GM03348 (cell line): ENCODE measurements at regions not wholly inside any gene's neighbourhood (a gene's known extent, or its start where the extent isn't known, plus 50 kb on each side); places are given as distances from the start of the nearest gene placed in this dataset.
"Not testable (repeated sequence)": the region's sequence is repeated elsewhere in the genome, so short reads cannot be mapped to it uniquely, and the experiment has no call there.

Experiments
- DNase-seq: peaks from one replicate; pipeline ENCODE4 v3.0.0; 2012; ENCODE audit warnings: low spot score

- DNase-seq, result no peak
Measured at GRCh38 chr10:118950190-118950680, 79.3 kb upstream of the NANOS1 start.

DNA sequence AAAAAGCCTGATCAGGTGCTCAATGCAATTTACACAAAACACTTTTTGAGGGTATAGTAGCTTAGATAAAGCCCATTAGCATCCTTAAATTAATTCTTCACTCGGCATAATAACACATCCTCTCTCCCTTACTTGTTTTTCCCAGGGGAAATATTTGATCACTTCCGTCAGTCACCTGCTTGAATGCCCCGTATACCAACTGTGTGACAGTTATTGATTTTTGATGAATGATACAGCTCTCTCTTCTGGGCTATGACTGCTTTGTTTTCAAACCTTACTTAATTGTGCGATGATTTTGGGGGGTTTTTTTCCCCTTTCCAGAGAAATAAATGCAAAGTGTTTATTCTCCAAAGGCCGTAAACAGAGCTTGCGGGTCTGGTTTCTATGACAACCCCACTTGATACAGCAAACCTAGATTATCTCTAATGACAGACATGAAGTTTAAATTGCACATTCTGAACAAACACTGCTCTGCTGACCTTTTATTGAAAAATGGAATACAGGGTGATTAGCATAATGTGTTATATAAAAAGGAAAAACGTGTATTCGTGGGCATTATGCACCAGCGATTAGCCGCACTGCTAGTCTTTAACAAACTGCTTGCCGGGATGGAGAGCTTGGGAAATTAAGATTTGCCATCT lies 78.4 kb upstream of the NANOS1 start:
- no peak for DNase-seq

DNA sequence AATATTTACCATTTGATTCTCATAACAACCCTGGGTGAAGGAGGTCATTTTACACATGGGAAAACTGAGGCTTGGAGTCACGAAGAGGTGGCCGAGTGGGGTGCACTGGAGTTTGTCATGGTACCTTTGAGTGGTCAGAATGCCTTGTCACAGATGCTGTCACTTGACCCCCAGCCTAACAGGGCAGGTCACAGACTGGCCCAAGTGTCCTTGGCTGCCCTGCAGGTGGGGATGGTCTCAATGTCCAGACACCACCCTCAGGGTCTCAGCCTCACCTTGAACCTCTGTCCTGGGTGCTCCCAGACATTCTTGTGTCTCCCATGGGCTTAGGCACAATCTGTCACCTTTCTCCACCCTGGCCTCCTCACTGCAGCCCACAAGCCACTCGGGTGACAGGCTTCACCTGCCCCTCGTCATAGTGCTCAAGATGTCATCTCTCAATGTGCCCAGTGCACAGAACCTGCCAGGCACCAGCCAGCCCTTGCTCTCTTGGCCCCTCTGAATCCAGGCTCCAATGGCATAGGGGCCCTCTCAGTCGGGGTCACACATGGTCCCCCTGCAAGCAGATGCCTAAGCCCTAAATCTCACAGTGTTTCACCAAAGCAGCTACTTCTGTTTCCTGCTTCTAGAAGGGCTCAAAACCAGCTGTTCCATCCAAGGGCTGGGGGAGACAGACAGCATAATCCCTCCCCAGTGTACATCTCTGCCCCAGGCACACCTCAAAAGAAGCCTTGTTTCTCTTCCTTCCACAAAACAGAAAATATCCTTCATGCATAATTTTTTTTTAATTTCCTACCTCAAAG lies 76.8 kb upstream of the NANOS1 start:
- no peak for DNase-seq

DNA sequence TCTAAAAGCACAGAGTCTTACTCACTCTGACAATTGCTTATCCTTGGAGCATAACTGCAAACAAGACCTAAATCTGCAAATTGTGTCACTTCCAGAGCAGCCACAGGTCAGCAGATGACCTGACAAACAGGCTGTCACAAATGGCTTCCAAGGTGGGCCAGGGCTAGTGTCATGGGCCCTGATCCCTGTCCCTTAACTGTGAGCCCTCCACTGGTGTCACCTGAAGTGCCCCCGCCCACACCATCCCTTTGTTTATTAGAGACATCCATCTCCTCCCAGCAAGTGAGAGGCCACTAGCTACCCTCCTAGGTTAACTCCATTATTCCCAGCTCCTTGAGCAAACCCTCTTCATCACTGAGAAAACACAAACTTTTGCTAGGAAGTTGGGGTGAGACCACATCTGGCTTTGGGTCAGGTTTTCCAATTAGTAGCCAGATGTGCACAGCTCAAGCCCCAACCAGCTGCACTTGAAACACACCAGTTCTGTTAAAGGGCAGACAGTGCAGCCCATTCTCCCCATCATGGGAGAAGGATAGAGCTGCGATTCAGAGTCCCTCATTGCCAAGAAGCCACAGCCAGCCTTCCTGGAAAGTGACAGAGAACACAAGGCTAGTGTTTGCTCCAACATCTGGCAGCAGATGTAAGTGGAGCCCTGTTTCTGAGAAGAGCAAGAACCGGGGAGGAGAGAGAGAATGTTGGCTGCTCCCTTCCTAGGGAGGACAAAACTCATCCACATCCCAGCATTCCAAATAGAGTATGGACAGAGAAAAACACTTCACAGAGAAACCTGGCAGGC lies 75.7 kb upstream of the NANOS1 start:
- no peak for DNase-seq

DNA sequence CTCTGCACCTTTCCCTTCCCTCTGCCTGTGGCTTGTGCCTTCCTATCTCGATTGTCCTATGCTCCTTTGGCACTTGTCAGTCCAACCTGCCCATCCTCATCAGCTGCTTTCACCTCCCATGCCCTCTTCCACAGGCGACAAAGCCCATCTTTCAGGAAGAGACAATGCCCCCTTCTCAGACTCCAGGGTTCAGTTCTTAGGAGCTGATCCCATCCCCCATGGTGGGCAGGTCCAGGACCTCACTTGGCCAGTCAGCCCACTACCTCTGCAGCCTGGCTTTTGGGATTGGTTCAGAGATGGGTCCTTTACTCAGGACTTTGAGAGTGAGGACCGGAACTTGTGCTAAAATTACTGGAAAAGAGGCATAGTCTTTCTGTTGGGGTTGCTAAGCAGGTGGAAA lies 74.0 kb upstream of the NANOS1 start:
- DNase-seq, result no peak

GRCh38 chr10:118955951-118956801 lies 73.3 kb upstream of the NANOS1 start:
- DNase-seq, result no peak

GRCh38 chr10:118956802-118957442 lies 72.6 kb upstream of the NANOS1 start:
- DNase-seq, result no peak

DNA sequence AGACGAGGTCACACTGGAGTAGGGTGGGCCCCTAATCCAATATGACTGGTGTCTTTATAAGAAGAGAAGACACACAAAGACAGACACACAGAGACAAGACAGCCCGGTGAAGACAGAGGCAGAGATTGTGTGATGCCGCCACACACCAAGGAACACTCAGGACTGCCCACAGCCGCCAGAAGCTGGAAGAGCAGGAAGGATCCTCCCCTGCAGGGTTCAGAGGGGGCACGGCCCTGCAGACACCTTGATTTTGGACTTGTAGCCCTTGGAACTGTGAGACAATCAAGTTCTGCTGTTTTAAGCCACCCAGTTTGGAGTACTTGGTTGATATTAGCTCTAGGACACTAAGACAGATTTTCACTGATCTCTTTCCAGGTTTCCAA lies 72.1 kb upstream of the NANOS1 start:
- DNase-seq, result no peak

DNA sequence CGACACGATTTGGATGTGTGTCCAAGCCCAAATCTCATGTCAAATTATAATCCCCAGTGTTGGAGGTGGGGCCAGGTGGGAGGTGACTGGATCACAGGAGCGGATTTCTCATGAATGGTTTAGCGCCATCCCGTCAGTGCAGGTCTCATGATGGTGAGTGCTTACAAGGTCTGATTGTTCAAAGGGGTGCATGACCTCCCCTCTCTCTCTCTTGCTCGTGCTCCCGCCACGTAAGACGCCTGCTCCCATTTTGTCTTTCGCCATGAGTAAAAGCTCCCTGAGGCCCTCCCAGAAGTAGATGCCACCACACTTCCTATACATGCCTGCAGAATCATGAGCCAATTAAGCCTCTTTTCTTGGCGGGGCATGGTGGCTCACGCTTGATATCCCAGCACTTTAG lies 71.5 kb upstream of the NANOS1 start:
- DNase-seq, result no peak

- DNase-seq, result no peak
Measured at GRCh38 chr10:118958559-118958958, 71.0 kb upstream of the NANOS1 start.

- DNase-seq, result peak; percentile 88
Measured at GRCh38 chr10:118958984-118959925, 70.3 kb upstream of the NANOS1 start.

- DNase-seq, result peak; percentile 58
Measured at GRCh38 chr10:118960157-118961090, 69.1 kb upstream of the NANOS1 start.

DNA sequence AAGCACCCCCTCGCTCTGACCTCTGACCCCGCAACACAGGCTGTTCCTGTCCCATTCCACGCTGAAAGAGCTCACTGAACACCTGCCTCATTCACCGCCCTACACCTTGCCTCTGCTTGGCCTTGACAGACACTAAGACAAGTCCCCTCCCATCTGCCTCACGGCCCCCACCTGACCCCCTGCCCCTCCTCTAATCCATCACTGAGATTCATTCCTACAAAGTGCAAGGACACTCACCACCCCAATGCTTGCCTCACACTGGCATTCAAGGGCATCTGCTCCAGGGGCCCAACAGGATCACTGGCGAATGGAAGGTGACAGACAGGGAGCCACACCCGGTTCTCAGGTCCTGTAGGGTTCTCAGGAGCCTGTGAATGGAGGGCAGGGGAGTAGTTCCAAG lies 68.1 kb upstream of the NANOS1 start:
- DNase-seq, result no peak

- DNase-seq, result not testable (repeated sequence)
Measured at GRCh38 chr10:118962331-118962868, 67.1 kb upstream of the NANOS1 start.

DNA sequence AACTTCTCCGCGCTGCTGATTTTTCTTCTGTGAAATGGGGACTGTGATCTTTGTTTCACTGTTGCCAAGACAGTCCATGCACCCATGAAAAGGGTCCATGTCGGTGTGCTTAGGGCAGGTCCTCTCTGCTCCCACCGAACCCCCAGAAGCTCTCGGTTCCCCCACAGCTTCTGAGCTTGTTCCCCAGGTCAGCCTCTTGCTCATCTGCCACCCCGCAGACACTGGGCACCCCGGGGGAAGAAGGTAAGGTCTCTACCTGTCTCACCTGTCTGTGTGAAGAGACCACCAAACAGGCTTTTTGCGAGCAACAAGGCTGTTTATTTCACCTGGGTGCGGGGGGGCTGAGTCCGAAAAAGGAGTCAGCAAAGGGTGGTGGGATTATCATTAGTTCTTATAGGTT lies 66.2 kb upstream of the NANOS1 start:
- no peak for DNase-seq

DNA sequence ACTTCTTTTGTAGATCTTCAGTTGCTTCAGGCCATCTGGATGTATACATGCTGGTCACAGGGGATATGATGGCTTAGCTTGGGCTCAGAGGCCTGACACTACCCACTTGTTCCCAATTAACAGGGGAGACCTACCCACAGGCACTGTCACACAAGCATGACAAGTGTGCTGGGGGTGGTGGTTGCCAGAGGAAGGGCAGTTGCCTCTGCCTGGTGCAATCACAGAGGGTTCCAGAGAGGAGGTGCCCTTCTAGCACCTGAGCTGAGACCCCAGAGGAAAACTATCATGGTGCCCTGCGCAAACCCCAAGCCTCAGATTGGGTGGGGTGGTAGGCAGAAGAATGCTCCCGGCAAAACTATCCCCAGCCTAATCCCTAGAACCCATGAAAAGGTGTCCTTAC lies 65.6 kb upstream of the NANOS1 start:
- no peak for DNase-seq

- not testable (repeated sequence) for DNase-seq
Measured at GRCh38 chr10:118964476-118964875, 65.0 kb upstream of the NANOS1 start.

DNA sequence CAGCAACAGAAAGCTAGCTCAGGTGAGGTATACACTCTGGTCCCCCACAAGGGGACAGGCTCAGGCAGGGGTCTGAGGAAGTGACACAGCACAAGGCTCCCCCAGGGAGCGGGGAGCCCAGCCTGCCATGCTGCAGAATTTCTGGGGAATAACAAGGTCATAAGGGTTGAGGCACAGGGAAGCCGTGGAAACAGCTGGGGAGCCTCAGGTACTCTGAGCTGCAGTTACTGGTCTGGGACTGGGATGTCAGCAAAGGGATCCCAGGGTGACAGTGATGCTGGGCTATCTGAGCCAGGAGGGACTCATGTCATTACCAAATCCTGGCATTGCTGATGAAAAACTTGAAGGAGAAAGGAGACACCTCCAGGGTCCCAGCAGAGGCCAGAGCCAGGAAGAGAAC lies 64.4 kb upstream of the NANOS1 start:
- DNase-seq, result no peak

DNA sequence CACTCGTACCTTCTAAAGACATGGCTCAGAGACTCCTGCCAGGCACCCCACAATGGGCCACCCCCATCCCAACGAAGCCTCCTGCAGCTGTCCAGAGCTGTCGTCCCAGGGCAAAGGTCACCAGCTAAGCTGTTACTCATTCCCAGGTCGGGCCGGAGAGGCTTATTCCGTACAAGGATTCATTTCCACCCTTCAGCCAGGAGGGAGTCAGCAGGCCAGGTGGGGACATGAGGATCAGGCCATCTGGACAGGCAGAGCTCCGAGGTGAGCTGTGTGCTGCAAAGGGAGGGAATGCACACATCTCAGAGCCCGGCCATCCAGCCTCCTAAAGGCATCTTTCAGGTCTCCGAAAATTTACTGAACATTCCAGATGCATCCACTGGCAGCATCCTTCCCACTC lies 63.9 kb upstream of the NANOS1 start:
- DNase-seq, result no peak
